PC-9 (cell line): ENCODE measurements at regions not wholly inside any gene's neighbourhood (a gene's known extent, or its start where the extent isn't known, plus 50 kb on each side); places are given as distances from the start of the nearest gene placed in this dataset.
"Not testable (repeated sequence)": the region's sequence is repeated elsewhere in the genome, so short reads cannot be mapped to it uniquely, and the experiment has no call there.

ENCODE experiments used
- BruUV-seq: library from RNA; stranded (reverse); fragments of 400-500 nt; replicated peaks from 2 replicates; lab custom pipeline; 2021; lab: Mats Ljungman, UMichigan
- CTCF ChIA-PET: fragments of 300-600 bp; sonication (Branson Sonifier 250); formaldehyde crosslinking; loops from one replicate; lab custom pipeline; 2022; ENCODE audit warnings: antibody characterized with exemption; lab: Charles Lee
- POLR2A ChIA-PET: fragments of 300-600 bp; sonication (Branson Sonifier 250); formaldehyde crosslinking; loops from one replicate; lab custom pipeline; 2022; ENCODE audit warnings: antibody characterized with exemption; ENCODE audit not compliant: unreplicated experiment; lab: Charles Lee
- DNase-seq, 2 experiments: peaks; one replicate each; pipeline versions ENCODE4 v3.0.0 to v3.0.0-alpha.2; 2015 to 2022; ENCODE audit warnings: mixed read lengths in 1 of 2
- H2AFZ ChIP-seq: fragments of 200-600 bp; sonication (generic); 2 replicates; pipeline ENCODE4 v1.8.1; 2017; ENCODE audit warnings: antibody characterized with exemption
- H3F3A ChIP-seq: fragments of 200-600 bp; sonication (generic); 2 replicates; pipeline ENCODE4 v1.8.1; 2017; ENCODE audit warnings: antibody characterized with exemption, mild to moderate bottlenecking, low read depth; ENCODE audit not compliant: insufficient read depth
- H3K27ac ChIP-seq: fragments of 200-600 bp; sonication (generic); 2 replicates; pipeline ENCODE4 v1.6.1; 2016; ENCODE audit warnings: mixed run types
- H3K27me3 ChIP-seq: fragments of 200-600 bp; sonication (generic); 2 replicates; pipeline ENCODE4 v1.6.1; 2016; ENCODE audit warnings: low read depth, mixed run types; ENCODE audit not compliant: insufficient read depth
- H3K36me3 ChIP-seq: fragments of 200-600 bp; sonication (generic); 2 replicates; pipeline ENCODE4 v1.6.1; 2016; ENCODE audit warnings: low read depth, mixed run types
- H3K4me1 ChIP-seq: fragments of 200-600 bp; sonication (generic); replicated peaks from 2 replicates; pipeline ENCODE4 v1.6.1; 2016; ENCODE audit warnings: mixed run types; ENCODE audit not compliant: insufficient read depth
- H3K4me2 ChIP-seq: fragments of 200-600 bp; sonication (generic); 2 replicates; pipeline ENCODE4 v1.6.1; 2017; ENCODE audit warnings: mixed run types
- H3K4me3 ChIP-seq: fragments of 200-600 bp; sonication (generic); 2 replicates; pipeline ENCODE4 v1.6.1; 2016; ENCODE audit warnings: mixed run types
- H3K79me2 ChIP-seq: fragments of 200-600 bp; sonication (generic); 2 replicates; pipeline ENCODE4 v1.6.1; 2017; ENCODE audit warnings: low read depth, mixed run types
- H3K9me2 ChIP-seq: fragments of 200-600 bp; sonication (generic); 2 replicates; pipeline ENCODE4 v1.8.1; 2017; ENCODE audit warnings: mild to moderate bottlenecking; ENCODE audit not compliant: insufficient read depth
- H3K9me3 ChIP-seq: fragments of 200-600 bp; sonication (generic); 2 replicates; pipeline ENCODE4 v1.8.1; 2016; ENCODE audit warnings: low read depth; ENCODE audit not compliant: insufficient read depth
- H4K20me1 ChIP-seq: fragments of 200-600 bp; sonication (generic); 2 replicates; pipeline ENCODE4 v1.8.1; 2017; ENCODE audit not compliant: insufficient read depth
- CTCF ChIP-seq: fragments of 200-600 bp; sonication (generic); conservative IDR thresholded peaks from 2 replicates; pipeline ENCODE4 v1.6.1; 2017; ENCODE audit warnings: mixed run types, antibody characterized with exemption, mild to moderate bottlenecking, moderate library complexity
- EZH2 ChIP-seq: fragments of 200-600 bp; sonication (generic); IDR thresholded peaks from 2 replicates; pipeline ENCODE4 v1.8.0; 2017; ENCODE audit warnings: antibody characterized with exemption, low read depth
- intact Hi-C: fragments of 100-400 bp; cut with micrococcal nuclease; formaldehyde crosslinking; loops from one replicate; pipeline ENCODE4 v1.10.0; 2022; ENCODE audit not compliant: unreplicated experiment

GRCh38 chr17:30579610-30580315 lies 102.6 kb downstream of the GOSR1 start:
- no peak for DNase-seq
- Histone ChIP-seq H3K9me2 (no peaks in the 10 kb centered on the region), H2AFZ (no peak overlapping the region), H3K27me3 (peaks cover 20% of the 10 kb centered on the region; the same call in 1 of the 2 replicates), H3K9me3 (no peaks in the 10 kb centered on the region), H3F3A (no peaks in the 10 kb centered on the region), H3K4me1 (no peaks in the 10 kb centered on the region), H3K79me2 (no peaks in the 10 kb centered on the region), H4K20me1 (no peaks in the 10 kb centered on the region), H3K36me3 (no peaks in the 10 kb centered on the region), H3K4me2 (no peak overlapping the region), H3K4me3 (no peak overlapping the region), H3K27ac (no peak overlapping the region)
- intact Hi-C loops: no loop called here
- no TSS peak for BruUV-seq
- CTCF ChIA-PET: no interaction called here
- POLR2A ChIA-PET: no interaction called here
- TF ChIP-seq CTCF (no peak), EZH2 (no peak)

- intact Hi-C loops, H3K79me2 ChIP-seq, H3K9me2 ChIP-seq, H3K9me3 ChIP-seq, H3K36me3 ChIP-seq, H2AFZ ChIP-seq, CTCF ChIA-PET, H3F3A ChIP-seq, POLR2A ChIA-PET, BruUV-seq, H3K4me2 ChIP-seq, H3K4me3 ChIP-seq, H3K27ac ChIP-seq, H3K4me1 ChIP-seq, H4K20me1 ChIP-seq, DNase-seq: not testable (repeated sequence)
- peaks cover 27% of the 10 kb centered on the region; the same call in 1 of the 2 replicates for H3K27me3 ChIP-seq
Measured at GRCh38 chr17:30578015-30578717, 101.0 kb downstream of the GOSR1 start.
